NT2/D1 (cell line): ENCODE measurements at regions not wholly inside any gene's neighbourhood (a gene's known extent, or its start where the extent isn't known, plus 50 kb on each side); places are given as distances from the start of the nearest gene placed in this dataset.

Source experiments
- YY1 ChIP-seq: IDR thresholded peaks from 2 replicates; pipeline ENCODE4 v1.6.1; 2011; ENCODE audit not compliant: insufficient read length, insufficient read depth
- ZNF274 ChIP-seq: IDR thresholded peaks from 2 replicates; pipeline ENCODE4 v1.6.1; 2011; ENCODE audit warnings: mild to moderate bottlenecking, low read depth, low read length

GRCh38 chrX:28487818-28488217 is 99.4 kb upstream of the IL1RAPL1 start:
- TF ChIP-seq YY1 (no peak), ZNF274 (no peak)
